SJSA1 (cell line): ENCODE measurements at regions not wholly inside any gene's neighbourhood (a gene's known extent, or its start where the extent isn't known, plus 50 kb on each side); places are given as distances from the start of the nearest gene placed in this dataset.

ENCODE experiments used
- DNase-seq, 2 experiments: peaks; one replicate each; pipeline ENCODE4 v3.0.0-alpha.2; 2015 to 2020; ENCODE audit warnings: low spot score in 2 of 2, low read depth in 1 of 2
- H3K27ac ChIP-seq: fragments of 250-450 bp; sonication (Bioruptor Pico); 2 replicates; pipeline ENCODE4 v1.5.1; 2020; ENCODE audit warnings: mild to moderate bottlenecking, moderate library complexity
- H3K27me3 ChIP-seq: fragments of 250-450 bp; sonication (Bioruptor Pico); replicated peaks from 2 replicates; pipeline ENCODE4 v1.5.1; 2020; ENCODE audit warnings: mild to moderate bottlenecking, moderate library complexity
- H3K36me3 ChIP-seq: fragments of 250-450 bp; sonication (Bioruptor Pico); 2 replicates; pipeline ENCODE4 v1.5.1; 2020; ENCODE audit warnings: mild to moderate bottlenecking
- H3K4me1 ChIP-seq: fragments of 250-450 bp; sonication (Bioruptor Pico); replicated peaks from 2 replicates; pipeline ENCODE4 v1.6.1; 2021; ENCODE audit warnings: mild to moderate bottlenecking
- H3K4me3 ChIP-seq: fragments of 250-450 bp; sonication (Bioruptor Pico); 2 replicates; pipeline ENCODE4 v1.5.1; 2020; ENCODE audit warnings: mild to moderate bottlenecking
- H3K9me3 ChIP-seq: fragments of 250-450 bp; sonication (Bioruptor Pico); replicated peaks from 2 replicates; pipeline ENCODE4 v1.5.1; 2020; ENCODE audit warnings: mild to moderate bottlenecking

GRCh38 chr9:23555851-23556250 is 270.2 kb downstream of the ELAVL2 start:
- no peak overlapping the region for H3K4me3 ChIP-seq
- DNase-seq = no peak

GRCh38 chr9:23556459-23556858 is 269.6 kb downstream of the ELAVL2 start:
- Histone ChIP-seq H3K4me3 (no peak overlapping the region), H3K27ac (no peak overlapping the region), H3K36me3 (no peaks in the 10 kb centered on the region), H3K27me3 (no peaks in the 10 kb centered on the region), H3K9me3 (no peaks in the 10 kb centered on the region), H3K4me1 (no peaks in the 10 kb centered on the region)
- DNase-seq = no peak

More at GRCh38 chr9:23555851-23556250, 270.2 kb downstream of the ELAVL2 start:
- no peaks in the 10 kb centered on the region for H3K9me3 ChIP-seq
- H3K27me3 ChIP-seq = no peaks in the 10 kb centered on the region
- H3K4me1 ChIP-seq = no peaks in the 10 kb centered on the region
- no peaks in the 10 kb centered on the region for H3K36me3 ChIP-seq
- H3K27ac ChIP-seq = no peak overlapping the region

- H3K27me3 ChIP-seq = no peaks in the 10 kb centered on the region
- H3K4me3 ChIP-seq = no peak overlapping the region
- DNase-seq = no peak
- no peaks in the 10 kb centered on the region for H3K36me3 ChIP-seq
- H3K9me3 ChIP-seq = no peaks in the 10 kb centered on the region
- H3K27ac ChIP-seq = no peak overlapping the region
- no peaks in the 10 kb centered on the region for H3K4me1 ChIP-seq
Measured at GRCh38 chr9:23557689-23558088, 268.4 kb downstream of the ELAVL2 start.

- Histone ChIP-seq H3K9me3 (no peaks in the 10 kb centered on the region), H3K27me3 (no peaks in the 10 kb centered on the region), H3K36me3 (no peaks in the 10 kb centered on the region), H3K27ac (no peak overlapping the region), H3K4me3 (no peak overlapping the region), H3K4me1 (no peaks in the 10 kb centered on the region)
- DNase-seq = no peak
Measured at GRCh38 chr9:23559522-23559921, 266.5 kb downstream of the ELAVL2 start.

- no peaks in the 10 kb centered on the region for H3K9me3 ChIP-seq
- no peaks in the 10 kb centered on the region for H3K4me1 ChIP-seq
- H3K27ac ChIP-seq = no peak overlapping the region
- H3K27me3 ChIP-seq = no peaks in the 10 kb centered on the region
- no peaks in the 10 kb centered on the region for H3K36me3 ChIP-seq
- no peak for DNase-seq
- no peak overlapping the region for H3K4me3 ChIP-seq
Measured at GRCh38 chr9:23563517-23563916, 262.5 kb downstream of the ELAVL2 start.

- H3K36me3 ChIP-seq = no peaks in the 10 kb centered on the region
- no peaks in the 10 kb centered on the region for H3K27me3 ChIP-seq
- H3K27ac ChIP-seq = no peak overlapping the region
- H3K4me3 ChIP-seq = no peak overlapping the region
- H3K9me3 ChIP-seq = no peaks in the 10 kb centered on the region
- H3K4me1 ChIP-seq = no peaks in the 10 kb centered on the region
- no peak for DNase-seq
Measured at GRCh38 chr9:23567516-23568165, 258.4 kb downstream of the ELAVL2 start.

GRCh38 chr9:23571414-23572104 is 254.5 kb downstream of the ELAVL2 start:
- H3K27ac ChIP-seq = no peak overlapping the region
- H3K4me1 ChIP-seq = no peaks in the 10 kb centered on the region
- no peaks in the 10 kb centered on the region for H3K27me3 ChIP-seq
- DNase-seq = no peak
- no peaks in the 10 kb centered on the region for H3K9me3 ChIP-seq
- no peaks in the 10 kb centered on the region for H3K36me3 ChIP-seq
- H3K4me3 ChIP-seq = no peak overlapping the region

- no peak overlapping the region for H3K4me3 ChIP-seq
- no peaks in the 10 kb centered on the region for H3K27me3 ChIP-seq
- no peaks in the 10 kb centered on the region for H3K4me1 ChIP-seq
- H3K36me3 ChIP-seq = no peaks in the 10 kb centered on the region
- no peaks in the 10 kb centered on the region for H3K9me3 ChIP-seq
- H3K27ac ChIP-seq = no peak overlapping the region
- DNase-seq = no peak
Measured at GRCh38 chr9:23573800-23574199, 252.2 kb downstream of the ELAVL2 start.

- no peak overlapping the region for H3K27ac ChIP-seq
- H3K4me1 ChIP-seq = no peaks in the 10 kb centered on the region
- DNase-seq = no peak
- no peaks in the 10 kb centered on the region for H3K9me3 ChIP-seq
- H3K27me3 ChIP-seq = no peaks in the 10 kb centered on the region
- H3K36me3 ChIP-seq = no peaks in the 10 kb centered on the region
- H3K4me3 ChIP-seq = no peak overlapping the region
Measured at GRCh38 chr9:23577611-23578010, 248.4 kb downstream of the ELAVL2 start.

- Histone ChIP-seq H3K27ac (no peak overlapping the region), H3K27me3 (no peaks in the 10 kb centered on the region), H3K4me3 (no peak overlapping the region), H3K9me3 (no peaks in the 10 kb centered on the region), H3K36me3 (no peaks in the 10 kb centered on the region), H3K4me1 (no peaks in the 10 kb centered on the region)
- DNase-seq = no peak
Measured at GRCh38 chr9:23581931-23582330, 244.1 kb downstream of the ELAVL2 start.

GRCh38 chr9:23582836-23583235 is 243.2 kb downstream of the ELAVL2 start:
- DNase-seq = no peak

GRCh38 chr9:23586906-23587305 is 239.1 kb downstream of the ELAVL2 start:
- no peak overlapping the region for H3K27ac ChIP-seq
- H3K36me3 ChIP-seq = no peaks in the 10 kb centered on the region
- no peak overlapping the region for H3K4me3 ChIP-seq
- H3K9me3 ChIP-seq = no peaks in the 10 kb centered on the region
- no peaks in the 10 kb centered on the region for H3K4me1 ChIP-seq
- H3K27me3 ChIP-seq = no peaks in the 10 kb centered on the region
- DNase-seq = no peak

More at GRCh38 chr9:23582836-23583235, 243.2 kb downstream of the ELAVL2 start:
- Histone ChIP-seq H3K36me3 (no peaks in the 10 kb centered on the region), H3K27me3 (no peaks in the 10 kb centered on the region), H3K4me3 (no peak overlapping the region), H3K9me3 (no peaks in the 10 kb centered on the region), H3K27ac (no peak overlapping the region), H3K4me1 (no peaks in the 10 kb centered on the region)

GRCh38 chr9:23587433-23587832 is 238.6 kb downstream of the ELAVL2 start:
- DNase-seq = no peak
- Histone ChIP-seq H3K27ac (no peak overlapping the region), H3K4me3 (no peak overlapping the region), H3K27me3 (no peaks in the 10 kb centered on the region), H3K4me1 (no peaks in the 10 kb centered on the region), H3K36me3 (no peaks in the 10 kb centered on the region), H3K9me3 (no peaks in the 10 kb centered on the region)

- no peaks in the 10 kb centered on the region for H3K4me1 ChIP-seq
- no peak for DNase-seq
- no peak overlapping the region for H3K27ac ChIP-seq
- H3K4me3 ChIP-seq = no peak overlapping the region
- no peaks in the 10 kb centered on the region for H3K9me3 ChIP-seq
- H3K36me3 ChIP-seq = no peaks in the 10 kb centered on the region
- H3K27me3 ChIP-seq = no peaks in the 10 kb centered on the region
Measured at GRCh38 chr9:23587903-23588302, 238.1 kb downstream of the ELAVL2 start.
